Prostate gland (tissue), 2 donors: ENCODE measurements at regions not wholly inside any gene's neighbourhood (a gene's known extent, or its start where the extent isn't known, plus 50 kb on each side); places are given as distances from the start of the nearest gene placed in this dataset.

Source experiments
- CTCF ChIP-seq, 4 experiments: fragments of 200-600 bp in 2 of 4; fragments of 450-650 bp in 2 of 4; sonication (generic) in 2 of 4; IDR thresholded peaks; 1 replicate in 3 of 4; 2 replicates in 1 of 4; pipeline ENCODE4 v1.5.1; 2016 to 2019; ENCODE audit warnings: antibody characterized with exemption in 4 of 4, mild to moderate bottlenecking in 2 of 4, moderate library complexity in 2 of 4
- POLR2A ChIP-seq: fragments of 450-650 bp; IDR thresholded peaks from one replicate; pipeline ENCODE4 v1.6.1; 2016; ENCODE audit warnings: antibody characterized with exemption, mild to moderate bottlenecking
- POLR2AphosphoS5 ChIP-seq: sonication (generic); formaldehyde crosslinking; IDR thresholded peaks from one replicate; pipeline ENCODE4 v1.6.1; 2017; ENCODE audit warnings: antibody characterized with exemption

- TF ChIP-seq POLR2A (no peak), CTCF (IDR thresholded peaks at IDR 0.05) (no peak), POLR2AphosphoS5 (no peak)
Observed at GRCh38 chr2:238633426-238634328, 206.9 kb downstream of the ASB1 start.
